ENCODE measurements at regions not wholly inside any gene's neighbourhood (a gene's known extent, or its start where the extent isn't known, plus 50 kb on each side); places are given as distances from the start of the nearest gene placed in this dataset.

GRCh38 chr10:83968052-83968451, 171.3 kb upstream of the GHITM start:
- H2AFZ ChIP-seq (ENCODE audit: low read depth) = no peak overlapping the region
- no peak overlapping the region for H3K4me3 ChIP-seq (IDR thresholded peaks at IDR 0.05; ENCODE audit: insufficient read depth, low read depth, low read length)
- H4K20me1 ChIP-seq (ENCODE audit: insufficient read depth) = no peaks in the 10 kb centered on the region
- H3K4me1 ChIP-seq (ENCODE audit: low read depth, poor library complexity, severe bottlenecking) = no peaks in the 10 kb centered on the region
- H3K4me2 ChIP-seq = no peak overlapping the region
- H3K27ac ChIP-seq = no peak overlapping the region
- no peaks in the 10 kb centered on the region for H3K79me2 ChIP-seq (ENCODE audit: insufficient read depth, low read depth)
- no peaks in the 10 kb centered on the region for H3K36me3 ChIP-seq (ENCODE audit: insufficient read depth)
- no peak for TF ChIP-seq CTCF (conservative IDR thresholded peaks at IDR 0.05; ENCODE audit: low read depth, low read length)
- no peak overlapping the region for H3K9ac ChIP-seq
- H3K27me3 ChIP-seq (ENCODE audit: insufficient read depth, low read depth) = no peaks in the 10 kb centered on the region

GRCh38 chr10:83978681-83979383, 160.5 kb upstream of the GHITM start:
- Histone ChIP-seq H3K4me3 (IDR thresholded peaks at IDR 0.05; ENCODE audit: insufficient read depth, low read depth, low read length) (no peak overlapping the region), H3K4me2 (no peak overlapping the region), H3K4me1 (ENCODE audit: low read depth, poor library complexity, severe bottlenecking) (no peaks in the 10 kb centered on the region), H3K36me3 (ENCODE audit: insufficient read depth) (no peaks in the 10 kb centered on the region), H3K79me2 (ENCODE audit: insufficient read depth, low read depth) (no peaks in the 10 kb centered on the region), H3K9ac (no peak overlapping the region), H4K20me1 (ENCODE audit: insufficient read depth) (no peaks in the 10 kb centered on the region), H2AFZ (ENCODE audit: low read depth) (no peak overlapping the region), H3K27ac (no peak overlapping the region), H3K27me3 (ENCODE audit: insufficient read depth, low read depth) (no peaks in the 10 kb centered on the region)
- TF ChIP-seq CTCF (conservative IDR thresholded peaks at IDR 0.05; ENCODE audit: low read depth, low read length) = no peak

GRCh38 chr10:83982812-83983211, 156.5 kb upstream of the GHITM start:
- no peaks in the 10 kb centered on the region for H3K36me3 ChIP-seq (ENCODE audit: insufficient read depth)
- no peak overlapping the region for H2AFZ ChIP-seq (ENCODE audit: low read depth)
- H3K27me3 ChIP-seq (ENCODE audit: insufficient read depth, low read depth) = no peaks in the 10 kb centered on the region
- H3K4me1 ChIP-seq (ENCODE audit: low read depth, poor library complexity, severe bottlenecking) = no peaks in the 10 kb centered on the region
- H3K79me2 ChIP-seq (ENCODE audit: insufficient read depth, low read depth) = no peaks in the 10 kb centered on the region
- H4K20me1 ChIP-seq (ENCODE audit: insufficient read depth) = no peaks in the 10 kb centered on the region
- H3K4me3 ChIP-seq (IDR thresholded peaks at IDR 0.05; ENCODE audit: insufficient read depth, low read depth, low read length) = no peak overlapping the region
- no peak overlapping the region for H3K9ac ChIP-seq
- no peak overlapping the region for H3K4me2 ChIP-seq
- no peak for TF ChIP-seq CTCF (conservative IDR thresholded peaks at IDR 0.05; ENCODE audit: low read depth, low read length)
- no peak overlapping the region for H3K27ac ChIP-seq

- Histone ChIP-seq H2AFZ (ENCODE audit: low read depth) (no peak overlapping the region), H3K27ac (no peak overlapping the region)
Measured at GRCh38 chr10:83983578-83984255, 155.6 kb upstream of the GHITM start.

More at GRCh38 chr10:83983578-83984255, 155.6 kb upstream of the GHITM start:
- Histone ChIP-seq H3K9ac (no peak overlapping the region), H3K4me1 (ENCODE audit: low read depth, poor library complexity, severe bottlenecking) (no peaks in the 10 kb centered on the region), H3K4me3 (IDR thresholded peaks at IDR 0.05; ENCODE audit: insufficient read depth, low read depth, low read length) (no peak overlapping the region), H4K20me1 (ENCODE audit: insufficient read depth) (no peaks in the 10 kb centered on the region), H3K79me2 (ENCODE audit: insufficient read depth, low read depth) (no peaks in the 10 kb centered on the region), H3K36me3 (ENCODE audit: insufficient read depth) (no peaks in the 10 kb centered on the region), H3K27me3 (ENCODE audit: insufficient read depth, low read depth) (no peaks in the 10 kb centered on the region), H3K4me2 (no peak overlapping the region)
- no peak for TF ChIP-seq CTCF (conservative IDR thresholded peaks at IDR 0.05; ENCODE audit: low read depth, low read length)

Data from KMS-11 (cell line).